GM19324 (cell line): ENCODE measurements at regions not wholly inside any gene's neighbourhood (a gene's known extent, or its start where the extent isn't known, plus 50 kb on each side); places are given as distances from the start of the nearest gene placed in this dataset.

Experiments
- ATAC-seq: cut with Tn5 transposase; IDR thresholded peaks from one replicate; pipeline ENCODE4 v1.9.1; 2021; ENCODE audit warnings: mild to moderate bottlenecking, moderate library complexity; ENCODE audit not compliant: unreplicated experiment, low FRiP score

DNA sequence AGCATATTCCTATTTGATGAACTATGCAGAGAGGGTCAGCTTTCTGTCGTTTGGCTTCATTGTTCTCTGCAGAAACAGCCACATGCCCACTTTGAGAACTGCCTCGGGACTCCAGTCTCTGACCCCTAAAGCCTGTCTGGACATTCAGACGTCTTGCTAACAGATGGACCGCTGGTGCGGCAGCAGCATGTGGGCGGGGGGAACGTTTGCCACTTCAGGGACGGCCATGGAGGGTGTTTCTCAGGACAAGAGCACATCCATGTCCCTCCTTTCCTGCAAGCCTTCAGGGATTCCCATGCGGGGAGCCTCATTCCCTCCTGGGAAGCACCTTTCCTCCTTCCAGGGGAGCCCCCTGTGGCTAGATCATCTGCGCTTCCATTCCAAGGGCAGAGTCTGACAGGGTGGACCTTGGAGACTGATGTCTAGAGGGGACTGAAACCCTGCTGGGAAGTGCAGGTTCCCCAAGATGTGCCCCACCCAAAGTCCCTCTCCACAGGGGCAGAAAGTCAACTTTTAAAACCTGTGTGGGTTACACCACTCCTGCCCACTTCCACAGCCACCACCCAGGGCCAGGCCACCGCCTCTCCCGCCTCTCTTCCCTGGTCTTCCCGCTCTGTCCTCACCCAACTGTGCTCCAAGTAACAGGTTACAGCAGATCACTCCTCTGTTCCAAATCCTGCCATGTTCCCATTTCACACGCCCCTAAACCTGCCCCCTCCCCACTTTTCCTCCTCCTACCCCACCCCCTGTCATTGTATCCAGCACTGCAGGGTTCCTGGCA lies 94.8 kb upstream of the PMEPA1 start:
- no peak for ATAC-seq

- no peak for ATAC-seq
Measured at GRCh38 chr20:57803508-57804005, 93.7 kb upstream of the PMEPA1 start.

DNA sequence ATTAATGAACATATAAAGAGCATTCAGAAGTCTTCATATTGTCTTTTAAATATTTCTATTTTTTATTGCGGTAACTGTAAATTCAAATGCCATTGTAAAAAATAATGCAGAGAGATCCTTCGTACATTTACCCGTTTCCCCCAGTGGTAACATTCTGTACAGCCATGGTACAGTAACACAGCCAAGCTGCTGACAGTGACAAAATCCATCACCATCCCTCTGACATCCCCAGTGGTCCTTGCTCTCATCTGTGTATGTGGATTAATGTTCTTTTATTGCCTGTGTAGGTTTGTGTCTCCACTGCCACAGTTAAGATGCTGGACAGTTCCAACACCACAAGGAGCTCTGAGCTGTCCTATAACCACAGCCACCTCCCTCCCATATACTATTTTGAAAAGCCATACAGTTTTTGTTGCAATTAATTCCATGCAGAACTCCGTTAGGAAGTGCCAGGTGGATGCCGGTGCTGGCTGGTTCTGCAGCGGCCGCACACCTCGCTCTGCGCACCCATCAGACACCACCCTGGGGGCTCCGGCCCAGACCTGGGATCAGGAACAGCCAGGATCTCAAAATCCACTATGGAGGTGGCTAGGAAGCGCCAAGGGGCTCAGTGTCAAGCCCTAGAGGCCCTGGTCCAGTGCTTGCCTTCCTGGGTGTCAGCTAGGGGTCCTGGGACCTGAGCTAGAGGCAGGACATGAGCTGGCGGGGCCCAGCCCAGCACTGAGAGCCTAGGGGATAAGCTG lies 93.1 kb upstream of the PMEPA1 start:
- no peak for ATAC-seq

DNA sequence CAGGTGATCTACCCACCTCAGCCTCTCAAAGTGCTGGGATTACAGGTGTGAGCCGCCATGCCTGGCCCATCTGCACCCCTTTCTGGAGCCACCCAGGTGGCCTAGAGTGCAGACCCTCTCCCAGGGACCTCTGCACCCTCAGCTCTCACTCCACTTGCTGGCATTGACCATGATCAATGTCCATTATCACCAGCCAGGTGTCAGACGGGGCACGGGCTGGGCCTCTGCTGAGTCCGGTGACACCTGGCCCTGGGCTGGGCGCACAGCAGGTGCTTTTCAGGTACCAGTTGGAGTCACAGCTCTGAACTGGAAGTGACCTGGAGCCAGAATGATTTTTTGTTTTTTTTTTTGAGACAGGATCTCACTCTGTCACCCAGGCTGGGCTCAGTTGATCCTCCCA lies 91.8 kb upstream of the PMEPA1 start:
- no peak for ATAC-seq

DNA sequence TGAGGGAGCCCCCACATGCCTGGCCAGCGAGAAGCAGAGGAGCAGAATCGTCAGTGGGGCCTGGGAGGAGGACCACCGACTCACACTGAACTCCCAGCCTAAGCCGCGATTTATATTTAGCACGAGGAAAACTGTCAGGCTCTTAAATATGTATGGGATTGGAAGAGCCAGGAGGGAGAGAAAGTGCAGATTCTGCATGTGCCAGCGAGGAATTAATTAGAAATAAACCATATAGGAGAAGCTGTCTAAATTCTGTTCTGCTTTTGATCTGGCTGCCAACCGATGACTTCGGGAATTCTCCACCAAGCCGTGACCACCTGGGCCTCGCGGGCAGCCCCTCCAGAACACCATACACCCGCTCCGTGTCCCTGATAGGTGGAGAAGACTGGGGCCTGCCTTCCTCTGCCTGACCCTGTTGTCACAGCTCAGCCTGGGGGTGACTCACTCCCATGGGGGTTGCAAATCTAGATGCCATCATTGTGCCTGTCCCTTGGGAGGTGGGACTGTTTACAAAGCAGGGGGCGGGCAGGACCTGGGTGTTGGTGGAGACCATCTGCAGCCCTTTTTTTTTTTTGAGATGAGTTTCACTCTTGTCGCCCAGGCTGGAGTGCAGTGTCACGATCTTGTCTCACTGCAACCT lies 91.1 kb upstream of the PMEPA1 start:
- ATAC-seq: no peak

GRCh38 chr20:57797401-57797800 lies 87.6 kb upstream of the PMEPA1 start:
- no peak for ATAC-seq

DNA sequence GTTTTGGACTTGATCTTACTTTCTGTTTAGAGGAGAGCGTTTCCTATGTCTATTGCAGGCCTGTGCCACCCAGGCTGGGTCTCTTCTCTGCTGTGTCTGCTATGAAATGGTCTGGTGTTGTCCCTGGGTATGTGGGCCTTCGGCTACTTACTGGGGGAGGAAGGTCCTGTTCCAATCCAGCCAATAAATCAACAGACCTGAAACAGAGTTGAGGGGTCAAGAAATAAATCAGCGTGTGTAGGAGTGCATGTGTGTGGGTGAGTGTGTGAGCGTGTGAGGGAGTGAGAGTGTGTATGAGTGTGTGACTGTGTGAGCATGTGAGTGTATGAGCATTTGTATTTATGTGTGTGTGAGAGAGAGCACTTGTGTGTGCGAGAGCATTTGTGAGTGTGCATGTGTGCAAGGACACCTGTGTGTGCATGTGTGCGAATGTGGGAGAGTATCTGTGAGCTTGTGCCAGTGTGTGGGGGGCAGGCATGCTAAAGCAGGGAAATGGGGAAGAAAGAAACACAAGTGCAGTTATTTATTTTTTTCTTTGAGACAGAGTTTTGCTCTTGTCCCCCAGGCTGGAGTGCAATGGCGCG lies 86.3 kb upstream of the PMEPA1 start:
- ATAC-seq: no peak

DNA sequence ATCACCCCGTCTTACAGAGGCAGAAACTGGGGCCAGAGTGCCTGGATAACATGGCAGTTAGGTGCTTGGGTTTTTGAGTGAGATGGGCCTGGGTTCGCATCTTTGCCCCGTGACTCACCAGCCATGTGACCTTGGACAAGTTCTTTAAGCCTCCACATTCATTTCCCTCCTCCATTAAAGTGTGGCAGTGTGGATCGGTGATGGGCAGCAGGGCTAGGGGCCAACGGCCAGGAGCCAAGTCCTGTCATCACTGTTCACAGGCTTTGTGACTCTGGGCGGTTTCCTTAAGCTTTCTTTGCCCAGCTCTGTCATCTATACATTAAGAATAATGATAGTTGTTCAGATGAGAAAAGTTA lies 85.5 kb upstream of the PMEPA1 start:
- ATAC-seq: no peak

DNA sequence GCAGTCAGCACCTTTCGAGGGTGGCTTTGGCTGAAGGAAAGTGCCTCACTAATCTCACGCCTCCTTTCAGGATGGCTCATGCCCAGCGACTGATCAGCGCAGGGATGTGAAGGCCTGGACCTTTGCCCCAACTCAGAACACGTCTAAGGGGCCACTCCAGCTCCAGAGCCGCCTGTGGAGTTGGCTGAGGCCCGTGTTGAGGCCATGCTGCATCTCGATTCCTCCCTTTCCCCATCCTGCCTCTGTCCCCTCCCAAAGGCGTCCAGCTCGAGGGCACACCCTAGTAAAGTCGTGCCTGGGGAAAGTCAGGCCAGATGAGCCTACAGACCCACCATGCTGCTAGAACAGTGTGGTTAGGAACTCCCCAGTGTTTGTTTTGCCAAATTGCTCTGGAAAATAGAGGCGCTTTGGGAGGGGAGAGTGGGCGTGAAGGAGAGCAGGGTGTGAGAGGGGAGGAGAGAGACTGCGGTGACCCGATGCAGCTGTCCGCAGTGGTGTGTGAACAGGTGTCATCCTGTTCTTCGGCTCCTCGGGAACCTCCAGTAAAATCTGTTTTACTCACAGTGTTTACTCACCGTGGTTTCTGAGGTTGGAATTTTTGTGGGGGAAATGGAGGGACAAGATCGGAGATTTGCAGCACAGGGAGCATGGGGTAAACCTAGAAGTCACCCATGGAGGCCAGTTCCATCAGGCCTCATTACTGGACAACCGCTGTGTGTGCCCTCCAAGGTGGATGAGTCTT lies 85.0 kb upstream of the PMEPA1 start:
- ATAC-seq: no peak

DNA sequence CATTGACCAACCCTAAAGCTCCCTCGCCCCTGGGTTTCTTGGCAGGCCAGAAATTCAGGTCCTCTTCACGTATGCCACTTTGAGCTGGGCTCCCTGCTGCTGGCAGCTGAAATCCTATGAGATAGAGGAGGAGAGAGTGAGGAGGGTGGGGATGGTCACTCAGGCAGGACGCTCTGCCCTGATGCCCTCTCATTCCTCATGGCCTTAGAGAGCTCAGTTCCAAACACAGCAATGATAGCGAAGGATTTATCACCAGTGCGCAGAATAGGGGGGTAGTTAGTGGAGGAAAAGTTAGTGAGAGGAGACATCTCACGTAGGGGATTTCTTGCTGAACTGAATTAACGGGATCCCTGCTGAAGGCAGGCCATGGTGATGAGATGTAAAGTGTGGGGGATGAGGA lies 84.2 kb upstream of the PMEPA1 start:
- no peak for ATAC-seq

GRCh38 chr20:57793421-57793820 lies 83.6 kb upstream of the PMEPA1 start:
- no peak for ATAC-seq

- ATAC-seq: no peak
Measured at GRCh38 chr20:57792386-57793080, 82.7 kb upstream of the PMEPA1 start.

DNA sequence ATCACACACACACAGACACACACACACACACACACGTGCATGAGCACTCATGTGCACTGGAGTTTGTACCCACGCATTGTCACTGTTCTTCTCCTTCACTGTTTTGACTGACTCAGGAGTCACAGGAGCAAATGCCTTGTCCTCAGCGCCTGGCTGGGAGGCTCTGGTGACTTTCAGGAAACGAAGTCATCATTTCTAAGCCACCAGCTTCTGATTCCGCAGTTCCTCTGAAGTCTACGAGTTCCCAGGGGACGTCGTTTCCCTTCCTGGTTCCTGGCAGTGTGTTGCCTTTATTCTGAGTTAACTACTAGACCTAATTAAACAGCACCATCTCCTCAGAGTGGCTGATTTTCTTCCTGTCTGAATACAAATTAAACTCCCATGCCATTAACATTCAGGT lies 82.2 kb upstream of the PMEPA1 start:
- no peak for ATAC-seq

GRCh38 chr20:57791178-57791962 lies 81.6 kb upstream of the PMEPA1 start:
- no peak for ATAC-seq

GRCh38 chr20:57790176-57790575 lies 80.4 kb upstream of the PMEPA1 start:
- no peak for ATAC-seq

DNA sequence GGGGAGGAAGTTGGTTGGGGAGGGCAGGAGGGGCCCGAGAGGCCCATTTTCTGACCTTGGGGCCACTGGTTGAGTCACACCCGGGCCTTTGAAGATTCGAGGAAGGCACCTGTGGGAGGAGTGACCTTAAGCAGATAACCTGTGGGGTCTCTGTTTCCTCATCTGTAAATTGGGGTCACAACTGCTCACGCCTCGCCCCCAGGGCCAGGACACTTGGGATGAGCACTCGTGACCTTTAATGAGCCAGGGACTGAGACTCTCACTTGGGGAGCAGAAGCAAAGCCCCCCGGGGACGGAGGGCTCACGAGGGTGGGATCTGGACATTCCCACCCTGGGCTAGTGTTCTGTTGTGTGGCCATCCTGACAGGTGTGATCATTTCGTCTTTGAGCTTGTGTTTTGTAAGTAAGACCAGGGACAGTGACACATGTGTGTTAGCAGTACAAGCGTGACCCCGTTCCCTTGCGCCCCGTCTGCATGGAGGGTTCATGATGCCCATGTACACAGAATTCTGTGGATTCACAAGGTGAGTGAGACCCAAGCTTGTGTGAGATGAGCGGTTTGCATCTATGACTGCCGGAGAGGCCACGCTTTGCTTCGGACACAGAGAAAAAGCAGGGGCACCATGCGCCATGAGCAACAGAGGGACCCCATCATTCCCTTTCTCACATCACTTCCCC lies 79.3 kb upstream of the PMEPA1 start:
- ATAC-seq: no peak

DNA sequence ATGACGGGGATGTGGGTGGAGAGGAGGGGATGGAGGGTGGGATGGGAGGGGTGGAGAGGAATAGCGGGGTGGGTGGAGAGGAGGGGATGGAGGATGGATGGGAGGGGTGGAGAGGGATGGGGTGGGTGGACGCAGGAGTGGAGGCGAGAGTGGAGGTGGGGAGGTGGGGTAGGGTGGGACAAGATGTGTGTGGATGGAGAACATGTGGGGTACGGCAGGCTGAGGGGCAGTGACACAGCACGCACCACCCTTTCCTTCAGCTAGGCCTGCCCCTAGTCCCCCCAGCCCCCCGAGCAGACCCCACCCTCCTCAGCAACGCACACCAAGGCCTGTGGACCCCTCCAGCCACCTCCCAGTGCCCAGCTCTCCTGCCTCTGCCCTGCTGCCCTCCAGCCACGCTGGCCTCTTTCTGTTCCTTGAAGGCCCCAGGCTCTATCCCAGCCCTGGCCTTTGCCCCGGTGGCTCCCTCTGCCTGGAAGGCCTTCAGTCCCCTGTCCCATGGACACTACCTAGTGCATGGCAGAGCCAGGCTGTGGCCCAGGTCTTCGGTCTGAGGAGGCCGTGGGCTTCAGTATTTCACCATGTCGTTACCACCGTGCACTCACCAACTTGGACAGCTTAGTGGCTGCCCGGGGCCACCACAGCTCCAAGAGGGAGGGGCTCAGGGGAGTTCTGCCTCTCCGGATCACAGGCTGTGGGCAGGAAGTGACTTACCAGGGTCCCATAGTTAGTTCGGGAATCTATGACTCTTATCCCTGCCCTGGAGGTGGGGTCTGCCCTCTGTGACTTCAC lies 78.4 kb upstream of the PMEPA1 start:
- no peak for ATAC-seq
